Esophagus muscularis mucosa (tissue), 3 donors: ENCODE measurements at regions not wholly inside any gene's neighbourhood (a gene's known extent, or its start where the extent isn't known, plus 50 kb on each side); places are given as distances from the start of the nearest gene placed in this dataset.

Experiments
- CTCF ChIP-seq, 3 experiments: fragments of 200-600 bp in 2 of 3; fragments of 450-650 bp in 1 of 3; sonication (generic) in 2 of 3; IDR thresholded peaks; one replicate each; pipeline ENCODE4 v1.5.1; 2017 to 2019; ENCODE audit warnings: antibody characterized with exemption in 3 of 3, mild to moderate bottlenecking in 2 of 3, moderate library complexity in 1 of 3
- POLR2AphosphoS5 ChIP-seq, 2 donors: sonication (generic); formaldehyde crosslinking; IDR thresholded peaks; one replicate each; pipeline ENCODE4 v1.6.1; 2017; ENCODE audit warnings: antibody characterized with exemption in 2 of 2

- no peak for TF ChIP-seq CTCF (IDR thresholded peaks at IDR 0.05)
- no peak for TF ChIP-seq POLR2AphosphoS5 (IDR thresholded peaks at IDR 0.05)
Measured at GRCh38 chr13:44662515-44662914, 86.4 kb upstream of the TSC22D1 start.
